Transverse colon (tissue), 4 donors: ENCODE measurements at regions not wholly inside any gene's neighbourhood (a gene's known extent, or its start where the extent isn't known, plus 50 kb on each side); places are given as distances from the start of the nearest gene placed in this dataset.

Experiments
- DNase-seq: peaks from one replicate; pipeline ENCODE4 v3.0.0-alpha.2; 2019
- H3K27ac ChIP-seq, 4 donors: fragments of 200-600 bp; sonication (generic); 2 replicates each; pipeline ENCODE4 v1.5.1; 2016 to 2018; ENCODE audit warnings: inconsistent platforms in 4 of 4
- H3K27me3 ChIP-seq: fragments of 200-600 bp; sonication (generic); 2 replicates; pipeline ENCODE4 v1.5.1; 2017; ENCODE audit warnings: inconsistent platforms
- H3K36me3 ChIP-seq, 4 donors: fragments of 200-600 bp; sonication (generic); 2 replicates each; pipeline ENCODE4 v1.5.1; 2017 to 2019; ENCODE audit warnings: inconsistent platforms in 4 of 4
- H3K4me1 ChIP-seq, 4 donors: fragments of 200-600 bp; sonication (generic); 2 replicates each; pipeline ENCODE4 v1.5.1; 2017 to 2020; ENCODE audit warnings: inconsistent platforms in 4 of 4
- H3K4me3 ChIP-seq, 4 donors: fragments of 200-600 bp; sonication (generic); 1 replicate in 1 of 4; 2 replicates in 3 of 4; pipeline versions ENCODE4 v1.5.1 to v1.6.1; 2017 to 2019; ENCODE audit warnings: inconsistent platforms in 4 of 4
- H3K9me3 ChIP-seq, 2 donors: fragments of 200-600 bp; sonication (generic); 2 replicates each; pipeline ENCODE4 v1.5.1; 2017 to 2019; ENCODE audit warnings: inconsistent platforms in 2 of 2
- EP300 ChIP-seq: sonication (generic); formaldehyde crosslinking; IDR thresholded peaks from one replicate; pipeline ENCODE4 v1.6.1; 2017; ENCODE audit warnings: antibody characterized with exemption, low read depth
- POLR2A ChIP-seq: fragments of 450-650 bp; IDR thresholded peaks from one replicate; pipeline ENCODE4 v1.6.1; 2016; ENCODE audit warnings: antibody characterized with exemption, mild to moderate bottlenecking, moderate library complexity
- POLR2AphosphoS5 ChIP-seq, 3 donors: sonication (generic); formaldehyde crosslinking; IDR thresholded peaks; one replicate each; pipeline ENCODE4 v1.6.1; 2016; ENCODE audit warnings: antibody characterized with exemption in 3 of 3
- WGBS, 2 donors: methylation state at CpG; one replicate each; pipeline ENCODE4 v1.1.5; 2018; ENCODE audit warnings: low coverage in 1 of 2; 5-methylcytosine and 5-hydroxymethylcytosine counted together
- in situ Hi-C, 4 donors: fragments of 200-750 bp; cut with MboI; loops; one replicate each; pipeline versions ENCODE4 v1.15.0 to v1.15.1; 2017; ENCODE audit warnings: low sequenced_read_pairs in 3 of 4, low pct_ligation_motif_present in 1 of 4, low pct_unique_long_range_greater_than_20kb in 1 of 4
- intact Hi-C: fragments of 100-400 bp; cut with DNase I; formaldehyde crosslinking; loops from one replicate; pipeline ENCODE4 v1.15.1; 2023; ENCODE audit warnings: low total_unique reads
- TF ChIP-seq, protein P1 (sequence below), 5 experiments: fragments of 200-600 bp in 3 of 5; fragments of 450-650 bp in 2 of 5; sonication (generic) in 3 of 5; IDR thresholded peaks; 1 replicate in 2 of 5; 2 replicates in 3 of 5; pipeline ENCODE4 v1.5.1; 2016 to 2017; ENCODE audit warnings: antibody characterized with exemption in 5 of 5, inconsistent platforms in 3 of 5, mild to moderate bottlenecking in 2 of 5, moderate library complexity in 1 of 5

DNA sequence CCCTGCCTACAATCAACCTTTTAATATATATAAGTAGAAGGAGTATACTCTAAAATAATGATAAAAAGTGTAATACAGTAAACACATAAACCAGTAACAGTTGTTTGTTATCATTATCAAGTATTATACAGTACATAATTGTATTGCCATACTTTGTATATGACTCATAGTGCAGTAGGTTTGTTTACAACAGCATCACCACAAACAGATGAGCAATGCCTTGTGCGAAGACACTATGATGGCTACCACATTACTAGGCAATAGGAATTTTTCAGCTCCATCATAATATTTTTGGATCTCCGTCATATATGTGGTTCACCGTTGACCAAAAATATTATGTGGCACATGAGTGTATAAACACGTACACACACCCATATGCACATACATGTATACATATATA is 69.7 kb upstream of the APC start:
- H3K27me3 ChIP-seq = no peaks in the 10 kb centered on the region
- no peaks in the 10 kb centered on the region for H3K9me3 ChIP-seq
- WGBS, 2 donors = 81 to 92% methylated on average over 4 of the region's 4 CpGs
- intact Hi-C loops = no loop called here
- H3K36me3 ChIP-seq = no peaks in the 10 kb centered on the region
- no peaks in the 10 kb centered on the region for H3K4me1 ChIP-seq
- no peak overlapping the region for H3K27ac ChIP-seq
- no peak for DNase-seq
- no peak for TF ChIP-seq POLR2A
- TF ChIP-seq, protein P1, sequence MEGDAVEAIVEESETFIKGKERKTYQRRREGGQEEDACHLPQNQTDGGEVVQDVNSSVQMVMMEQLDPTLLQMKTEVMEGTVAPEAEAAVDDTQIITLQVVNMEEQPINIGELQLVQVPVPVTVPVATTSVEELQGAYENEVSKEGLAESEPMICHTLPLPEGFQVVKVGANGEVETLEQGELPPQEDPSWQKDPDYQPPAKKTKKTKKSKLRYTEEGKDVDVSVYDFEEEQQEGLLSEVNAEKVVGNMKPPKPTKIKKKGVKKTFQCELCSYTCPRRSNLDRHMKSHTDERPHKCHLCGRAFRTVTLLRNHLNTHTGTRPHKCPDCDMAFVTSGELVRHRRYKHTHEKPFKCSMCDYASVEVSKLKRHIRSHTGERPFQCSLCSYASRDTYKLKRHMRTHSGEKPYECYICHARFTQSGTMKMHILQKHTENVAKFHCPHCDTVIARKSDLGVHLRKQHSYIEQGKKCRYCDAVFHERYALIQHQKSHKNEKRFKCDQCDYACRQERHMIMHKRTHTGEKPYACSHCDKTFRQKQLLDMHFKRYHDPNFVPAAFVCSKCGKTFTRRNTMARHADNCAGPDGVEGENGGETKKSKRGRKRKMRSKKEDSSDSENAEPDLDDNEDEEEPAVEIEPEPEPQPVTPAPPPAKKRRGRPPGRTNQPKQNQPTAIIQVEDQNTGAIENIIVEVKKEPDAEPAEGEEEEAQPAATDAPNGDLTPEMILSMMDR (IDR thresholded peaks at IDR 0.05) = no peak
- TF ChIP-seq EP300 = no peak
- TF ChIP-seq POLR2AphosphoS5 (IDR thresholded peaks at IDR 0.05) = no peak
- in situ Hi-C loops = no loop called here
- H3K4me3 ChIP-seq = no peak overlapping the region

DNA sequence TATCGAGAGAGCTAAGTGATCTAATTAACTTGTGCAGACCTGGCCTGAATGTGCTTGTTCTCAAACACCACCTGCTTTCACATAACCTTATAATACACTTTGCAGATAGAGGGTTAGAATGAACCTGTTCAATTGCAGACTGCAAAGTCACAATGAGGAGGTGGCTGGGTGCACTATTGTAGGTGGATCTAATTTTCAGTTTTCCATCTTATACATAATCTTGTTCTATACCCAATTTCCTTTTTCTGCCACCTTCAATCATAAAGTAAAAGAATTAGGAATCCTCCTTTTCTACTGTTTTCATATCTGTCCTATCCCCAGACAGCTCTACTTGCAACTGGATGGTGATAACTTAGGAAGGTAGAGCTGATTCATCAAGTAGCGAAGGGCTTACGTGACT is 68.8 kb upstream of the APC start:
- Histone ChIP-seq H3K4me3 (no peak overlapping the region), H3K9me3 (no peaks in the 10 kb centered on the region), H3K36me3 (no peaks in the 10 kb centered on the region), H3K27me3 (no peaks in the 10 kb centered on the region), H3K4me1 (no peaks in the 10 kb centered on the region), H3K27ac (no peak overlapping the region)
- intact Hi-C loops (no loop called here), in situ Hi-C loops (no loop called here)
- TF ChIP-seq EP300 (no peak), POLR2A (no peak), POLR2AphosphoS5 (IDR thresholded peaks at IDR 0.05) (no peak)
- TF ChIP-seq, protein P1 (IDR thresholded peaks at IDR 0.05) = no peak
- WGBS, 2 donors = 92 to 96% methylated on average over 3 of the region's 3 CpGs
- no peak for DNase-seq

DNA sequence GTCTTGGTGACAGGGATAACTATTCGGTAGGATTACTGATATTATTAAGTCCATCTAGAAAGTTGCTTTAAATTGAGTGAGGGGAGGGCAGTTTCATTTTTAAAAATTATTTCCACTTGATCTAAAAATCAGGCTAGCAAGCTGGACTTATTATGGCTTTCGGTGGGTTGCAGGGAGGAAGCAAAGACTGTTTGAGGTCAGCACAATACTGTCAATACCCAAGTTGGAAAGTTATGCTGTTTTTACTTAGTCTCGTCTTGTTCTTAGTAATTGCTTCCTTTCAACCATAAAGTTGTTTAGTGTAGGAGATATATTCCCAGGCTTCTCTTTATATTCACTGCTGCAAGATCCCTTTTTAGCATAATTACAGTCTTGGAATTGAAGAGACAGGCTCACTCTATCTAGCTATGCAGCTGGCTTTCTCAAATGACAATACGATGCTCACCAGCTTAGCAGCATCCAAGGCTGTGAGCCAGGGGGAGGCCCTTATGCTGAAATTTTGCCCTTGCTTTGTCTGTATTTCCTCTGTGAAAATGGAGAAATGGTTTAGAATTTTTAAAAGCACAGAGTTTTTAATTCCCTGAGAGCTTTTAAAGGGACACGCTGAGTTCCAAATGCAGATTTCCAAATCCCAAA is 68.2 kb upstream of the APC start:
- in situ Hi-C loops = no loop called here
- no peak for DNase-seq
- H3K36me3 ChIP-seq = no peaks in the 10 kb centered on the region
- H3K4me1 ChIP-seq = no peaks in the 10 kb centered on the region
- H3K27me3 ChIP-seq = no peaks in the 10 kb centered on the region
- no peak overlapping the region for H3K27ac ChIP-seq
- no peak overlapping the region for H3K4me3 ChIP-seq
- intact Hi-C loops = no loop called here
- WGBS, 2 donors = 52 to 74% methylated on average over 4 to 5 of the region's 5 CpGs
- no peaks in the 10 kb centered on the region for H3K9me3 ChIP-seq
- TF ChIP-seq POLR2AphosphoS5 (IDR thresholded peaks at IDR 0.05) (no peak), EP300 (no peak), POLR2A (no peak)
- TF ChIP-seq, protein P1 (IDR thresholded peaks at IDR 0.05) = no peak

DNA sequence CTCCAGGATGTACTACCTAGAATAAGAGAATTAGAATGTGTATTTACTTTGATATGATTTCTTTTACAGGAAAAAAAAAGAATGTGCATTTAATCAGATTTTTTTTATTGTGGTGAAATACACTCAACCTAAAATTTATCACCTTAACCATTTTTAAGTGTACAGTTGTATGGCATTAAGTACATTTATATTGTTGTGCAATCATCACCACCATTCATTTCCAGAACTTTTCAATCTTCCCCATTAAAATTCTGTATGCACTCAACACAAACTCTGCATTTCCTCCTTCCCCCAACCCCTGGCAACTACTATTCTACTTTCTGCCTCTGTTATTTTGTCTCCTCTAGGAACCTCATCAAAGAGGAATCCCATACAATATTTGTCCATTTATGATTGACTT is 66.0 kb upstream of the APC start:
- Histone ChIP-seq H3K9me3 (no peaks in the 10 kb centered on the region), H3K4me3 (no peak overlapping the region), H3K27me3 (no peaks in the 10 kb centered on the region), H3K27ac (no peak overlapping the region), H3K36me3 (no peaks in the 10 kb centered on the region), H3K4me1 (no peaks in the 10 kb centered on the region)
- no peak for TF ChIP-seq POLR2A
- TF ChIP-seq POLR2AphosphoS5 (IDR thresholded peaks at IDR 0.05) = no peak
- TF ChIP-seq EP300 = no peak
- TF ChIP-seq, protein P1 (IDR thresholded peaks at IDR 0.05) = no peak
- in situ Hi-C loops = no loop called here
- intact Hi-C loops = no loop called here
- no peak for DNase-seq
